ENCODE measurements at regions not wholly inside any gene's neighbourhood (a gene's known extent, or its start where the extent isn't known, plus 50 kb on each side); places are given as distances from the start of the nearest gene placed in this dataset.

- Histone ChIP-seq H3K4me3 (no peak overlapping the region), H3K27ac (no peak overlapping the region)
- no peak for DNase-seq (ENCODE audit: low spot score)
- TF ChIP-seq, protein P1, sequence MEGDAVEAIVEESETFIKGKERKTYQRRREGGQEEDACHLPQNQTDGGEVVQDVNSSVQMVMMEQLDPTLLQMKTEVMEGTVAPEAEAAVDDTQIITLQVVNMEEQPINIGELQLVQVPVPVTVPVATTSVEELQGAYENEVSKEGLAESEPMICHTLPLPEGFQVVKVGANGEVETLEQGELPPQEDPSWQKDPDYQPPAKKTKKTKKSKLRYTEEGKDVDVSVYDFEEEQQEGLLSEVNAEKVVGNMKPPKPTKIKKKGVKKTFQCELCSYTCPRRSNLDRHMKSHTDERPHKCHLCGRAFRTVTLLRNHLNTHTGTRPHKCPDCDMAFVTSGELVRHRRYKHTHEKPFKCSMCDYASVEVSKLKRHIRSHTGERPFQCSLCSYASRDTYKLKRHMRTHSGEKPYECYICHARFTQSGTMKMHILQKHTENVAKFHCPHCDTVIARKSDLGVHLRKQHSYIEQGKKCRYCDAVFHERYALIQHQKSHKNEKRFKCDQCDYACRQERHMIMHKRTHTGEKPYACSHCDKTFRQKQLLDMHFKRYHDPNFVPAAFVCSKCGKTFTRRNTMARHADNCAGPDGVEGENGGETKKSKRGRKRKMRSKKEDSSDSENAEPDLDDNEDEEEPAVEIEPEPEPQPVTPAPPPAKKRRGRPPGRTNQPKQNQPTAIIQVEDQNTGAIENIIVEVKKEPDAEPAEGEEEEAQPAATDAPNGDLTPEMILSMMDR (IDR thresholded peaks at IDR 0.05): no peak
Measured at GRCh38 chrX:69085151-69085550, 80.1 kb downstream of the PJA1 start.

GRCh38 chrX:69083801-69084200 is 81.5 kb downstream of the PJA1 start:
- Histone ChIP-seq H3K4me3 (no peak overlapping the region), H3K27ac (no peak overlapping the region)
- TF ChIP-seq, protein P1 (IDR thresholded peaks at IDR 0.05): no peak
- no peak for DNase-seq (ENCODE audit: low spot score)

- TF ChIP-seq, protein P1 (IDR thresholded peaks at IDR 0.05): no peak
- no peak for DNase-seq (ENCODE audit: low spot score)
- no peak overlapping the region for H3K27ac ChIP-seq
- H3K4me3 ChIP-seq: no peak overlapping the region
Measured at GRCh38 chrX:69083361-69083760, 81.9 kb downstream of the PJA1 start.

DNA sequence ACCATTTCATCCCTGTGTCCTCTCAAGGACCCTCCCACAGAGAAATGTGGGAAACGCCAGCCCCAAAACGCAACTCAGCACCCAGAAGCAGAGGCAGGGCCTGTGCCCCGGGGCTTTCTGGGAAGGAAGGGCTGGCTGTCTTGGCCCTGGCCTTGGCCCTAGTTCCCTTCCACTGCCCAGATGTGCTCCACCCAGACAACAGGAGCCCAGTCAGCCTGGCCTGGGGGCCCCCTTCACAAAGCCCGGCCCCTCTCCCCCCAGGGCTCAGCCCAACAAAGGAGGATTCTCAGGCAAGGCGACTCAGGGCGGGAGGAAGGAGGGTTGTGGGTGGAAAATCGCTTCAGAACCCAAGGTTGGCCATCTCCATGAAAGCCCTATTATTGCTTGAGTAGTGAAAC is 82.5 kb downstream of the PJA1 start:
- Histone ChIP-seq H3K27ac (no peak overlapping the region), H3K4me3 (no peak overlapping the region)
- TF ChIP-seq, protein P1 (IDR thresholded peaks at IDR 0.05): no peak
- no peak for DNase-seq (ENCODE audit: low spot score)

DNA sequence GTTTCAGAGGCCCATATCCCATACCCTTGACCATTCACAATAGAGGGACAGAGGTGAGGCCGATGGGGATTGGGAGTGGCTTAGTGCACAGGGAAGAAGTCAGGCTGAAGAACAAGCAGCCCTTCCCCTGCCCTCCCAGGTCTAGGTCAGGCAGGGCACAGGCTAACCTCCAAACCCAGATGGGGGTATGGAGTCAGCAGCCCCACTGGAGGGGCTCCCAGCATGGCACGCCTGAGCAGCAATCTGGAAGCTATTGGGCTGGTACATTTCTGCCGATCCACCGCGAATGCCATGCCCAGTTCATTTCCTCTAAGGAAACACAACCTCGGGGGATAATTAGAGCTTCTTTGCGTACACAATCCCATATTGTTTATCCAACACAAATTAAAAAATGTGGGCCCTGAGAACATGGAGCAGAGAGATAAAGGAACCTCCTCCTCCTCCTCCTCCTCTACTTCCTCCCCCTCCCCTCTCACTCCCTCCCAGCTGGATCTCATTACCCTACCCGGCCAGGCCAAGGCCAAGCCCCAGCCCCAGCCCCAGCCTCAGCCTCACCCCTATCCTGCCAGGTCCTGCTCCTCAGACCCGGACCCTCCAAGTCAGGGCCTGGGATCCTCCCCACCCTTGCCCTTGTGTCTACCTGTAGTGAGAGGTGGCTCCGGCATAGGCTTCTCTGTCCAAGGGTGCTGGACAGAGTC is 83.0 kb downstream of the PJA1 start:
- H3K27ac ChIP-seq: no peak overlapping the region
- DNase-seq (ENCODE audit: low spot score): no peak
- TF ChIP-seq, protein P1 (IDR thresholded peaks at IDR 0.05): no peak
- no peak overlapping the region for H3K4me3 ChIP-seq

GRCh38 chrX:69080855-69081465 is 84.3 kb downstream of the PJA1 start:
- no peak for DNase-seq (ENCODE audit: low spot score)
- no peak overlapping the region for H3K4me3 ChIP-seq
- TF ChIP-seq, protein P1 (IDR thresholded peaks at IDR 0.05): no peak
- H3K27ac ChIP-seq: no peak overlapping the region

DNA sequence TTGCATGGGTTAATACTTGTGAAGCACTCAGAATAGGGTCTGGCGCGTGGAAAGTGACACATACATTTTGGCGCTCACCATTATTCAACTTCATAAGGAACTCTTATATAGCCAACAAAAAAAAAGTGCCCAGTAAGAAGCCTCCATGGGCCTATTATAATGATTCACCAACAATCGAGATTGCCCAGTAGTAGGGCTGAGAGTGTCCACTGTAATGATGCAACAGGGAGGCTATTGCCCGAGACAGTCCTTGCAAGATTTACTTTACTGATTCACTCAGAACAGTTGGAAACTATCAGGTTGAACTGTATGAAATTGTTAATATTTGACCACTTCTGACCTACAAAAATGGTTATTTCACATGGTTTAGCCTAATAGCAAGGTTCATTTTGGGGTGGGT is 86.0 kb downstream of the PJA1 start:
- DNase-seq (ENCODE audit: low spot score): no peak
- Histone ChIP-seq H3K27ac (no peak overlapping the region), H3K4me3 (no peak overlapping the region)
- TF ChIP-seq, protein P1 (IDR thresholded peaks at IDR 0.05): no peak

All from coronary artery (tissue), 2 donors.